ENCODE measurements at regions not wholly inside any gene's neighbourhood (a gene's known extent, or its start where the extent isn't known, plus 50 kb on each side); places are given as distances from the start of the nearest gene placed in this dataset.

DNA sequence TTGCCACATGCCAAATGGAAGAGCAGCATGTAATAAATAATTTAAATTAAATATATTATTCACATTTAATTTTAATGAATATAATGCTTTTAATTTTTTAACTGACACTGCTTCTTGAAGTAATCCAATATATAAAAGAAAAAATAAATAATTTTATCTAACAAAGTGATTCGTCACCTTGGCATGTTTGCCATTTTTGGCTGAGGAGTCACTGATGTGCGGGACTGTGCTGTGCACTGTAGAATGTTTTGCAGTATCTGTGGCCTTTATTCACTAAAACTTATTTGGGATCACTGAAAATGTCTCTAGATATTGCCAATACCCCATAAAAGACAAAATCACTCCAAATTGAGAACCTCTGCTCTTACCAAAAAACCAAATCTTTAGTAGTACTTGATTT is 807.8 kb downstream of the BRINP3 start:
- TF ChIP-seq, protein P1, sequence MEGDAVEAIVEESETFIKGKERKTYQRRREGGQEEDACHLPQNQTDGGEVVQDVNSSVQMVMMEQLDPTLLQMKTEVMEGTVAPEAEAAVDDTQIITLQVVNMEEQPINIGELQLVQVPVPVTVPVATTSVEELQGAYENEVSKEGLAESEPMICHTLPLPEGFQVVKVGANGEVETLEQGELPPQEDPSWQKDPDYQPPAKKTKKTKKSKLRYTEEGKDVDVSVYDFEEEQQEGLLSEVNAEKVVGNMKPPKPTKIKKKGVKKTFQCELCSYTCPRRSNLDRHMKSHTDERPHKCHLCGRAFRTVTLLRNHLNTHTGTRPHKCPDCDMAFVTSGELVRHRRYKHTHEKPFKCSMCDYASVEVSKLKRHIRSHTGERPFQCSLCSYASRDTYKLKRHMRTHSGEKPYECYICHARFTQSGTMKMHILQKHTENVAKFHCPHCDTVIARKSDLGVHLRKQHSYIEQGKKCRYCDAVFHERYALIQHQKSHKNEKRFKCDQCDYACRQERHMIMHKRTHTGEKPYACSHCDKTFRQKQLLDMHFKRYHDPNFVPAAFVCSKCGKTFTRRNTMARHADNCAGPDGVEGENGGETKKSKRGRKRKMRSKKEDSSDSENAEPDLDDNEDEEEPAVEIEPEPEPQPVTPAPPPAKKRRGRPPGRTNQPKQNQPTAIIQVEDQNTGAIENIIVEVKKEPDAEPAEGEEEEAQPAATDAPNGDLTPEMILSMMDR (IDR thresholded peaks at IDR 0.05): no peak
- no peak for TF ChIP-seq ZFX (IDR thresholded peaks at IDR 0.05; ENCODE audit: borderline replicate concordance)

Measured in 22Rv1 (cell line).